Breast epithelium (tissue), 3 donors: ENCODE measurements at regions not wholly inside any gene's neighbourhood (a gene's known extent, or its start where the extent isn't known, plus 50 kb on each side); places are given as distances from the start of the nearest gene placed in this dataset.

ENCODE experiments used
- CTCF ChIP-seq, 3 donors: fragments of 450-650 bp; IDR thresholded peaks; one replicate each; pipeline ENCODE4 v1.5.1; 2016 to 2017; ENCODE audit warnings: antibody characterized with exemption in 3 of 3, mild to moderate bottlenecking in 3 of 3, moderate library complexity in 3 of 3
- POLR2A ChIP-seq: fragments of 450-650 bp; IDR thresholded peaks from one replicate; pipeline ENCODE4 v1.6.1; 2016; ENCODE audit warnings: antibody characterized with exemption, mild to moderate bottlenecking, moderate library complexity
- POLR2AphosphoS5 ChIP-seq, 3 donors: sonication (generic); formaldehyde crosslinking; IDR thresholded peaks; one replicate each; pipeline ENCODE4 v1.6.1; 2017; ENCODE audit warnings: antibody characterized with exemption in 3 of 3

- TF ChIP-seq POLR2AphosphoS5 (IDR thresholded peaks at IDR 0.05): no peak
- TF ChIP-seq CTCF (IDR thresholded peaks at IDR 0.05): no peak
- TF ChIP-seq POLR2A: no peak
These were observed 120.3 kb downstream of the TM2D1 start for GRCh38 chr1:61604684-61605083.
